ENCODE measurements at regions not wholly inside any gene's neighbourhood (a gene's known extent, or its start where the extent isn't known, plus 50 kb on each side); places are given as distances from the start of the nearest gene placed in this dataset.

- DNase-seq (ENCODE audit: low read depth): no peak
Measured at GRCh38 chr9:71177901-71178300, 56.5 kb upstream of the TRPM3 start.

GRCh38 chr9:71171517-71171916 lies 50.1 kb upstream of the TRPM3 start:
- no peak for DNase-seq (ENCODE audit: low read depth)
